Left lung (tissue), 4 donors: ENCODE measurements at regions not wholly inside any gene's neighbourhood (a gene's known extent, or its start where the extent isn't known, plus 50 kb on each side); places are given as distances from the start of the nearest gene placed in this dataset.

Experiments used
- ATAC-seq: fragments of 200-7000 bp; cut with Tn5 transposase; one replicate; pipeline ENCODE4 v1.9.1; 2020; ENCODE audit warnings: moderate library complexity
- DNase-seq, 4 donors: peaks; one replicate each; pipeline ENCODE4 v3.0.0-alpha.2; 2013 to 2020
- H3K27ac ChIP-seq, 2 donors: fragments of 200-600 bp; sonication (generic) in 1 of 2; one replicate each; pipeline versions ENCODE4 v1.5.0 to v1.8.0; 2020 to 2021
- H3K27me3 ChIP-seq, 2 donors: fragments of 200-600 bp; sonication (generic) in 1 of 2; one replicate each; pipeline versions ENCODE4 v1.5.0 to v1.8.0; 2020 to 2021
- H3K36me3 ChIP-seq, 2 donors: fragments of 200-600 bp; sonication (generic) in 1 of 2; one replicate each; pipeline versions ENCODE4 v1.5.0 to v1.8.0; 2020 to 2021
- H3K4me1 ChIP-seq, 2 donors: fragments of 200-600 bp; one replicate each; pipeline ENCODE4 v1.8.0; 2021
- H3K4me3 ChIP-seq, 2 donors: fragments of 200-600 bp; sonication (generic) in 1 of 2; one replicate each; pipeline versions ENCODE4 v1.5.0 to v1.8.0; 2020 to 2021; ENCODE audit warnings: mild to moderate bottlenecking in 1 of 2
- H3K9me3 ChIP-seq, 2 donors: fragments of 200-600 bp; sonication (generic) in 1 of 2; one replicate each; pipeline versions ENCODE4 v1.5.0 to v1.8.0; 2020 to 2021
- CTCF ChIP-seq, 2 donors: fragments of 200-600 bp; sonication (generic) in 1 of 2; IDR thresholded peaks; one replicate each; pipeline versions ENCODE4 v1.5.0 to v1.8.0; 2021; ENCODE audit warnings: antibody characterized with exemption in 2 of 2
- intact Hi-C, 2 donors: fragments of 100-400 bp; cut with DNase I; formaldehyde crosslinking; loops; one replicate each; pipeline versions ENCODE4 v1.11.2 to v1.14.2; 2022
- donor health status: DM: no; HTN: yes; CAD: no.
- donor health status: DM: no; HTN: no; CAD: no.

- TF ChIP-seq CTCF (IDR thresholded peaks at IDR 0.05) = no peak
- intact Hi-C loops = no loop called here
- ATAC-seq = no peak
- no peak for DNase-seq
- H3K9me3 ChIP-seq = no peaks in the 10 kb centered on the region
- H3K27ac ChIP-seq = no peak overlapping the region
- H3K27me3 ChIP-seq = no peaks in the 10 kb centered on the region
- H3K4me3 ChIP-seq = no peak overlapping the region
- no peaks in the 10 kb centered on the region for H3K4me1 ChIP-seq
- H3K36me3 ChIP-seq = no peaks in the 10 kb centered on the region
Observed at GRCh38 chr16:65954446-65954845, 412.0 kb upstream of the CDH5 start.

GRCh38 chr16:65950211-65950610, 416.3 kb upstream of the CDH5 start:
- Histone ChIP-seq H3K27ac (no peak overlapping the region), H3K9me3 (no peaks in the 10 kb centered on the region), H3K4me1 (no peaks in the 10 kb centered on the region), H3K36me3 (no peaks in the 10 kb centered on the region), H3K27me3 (no peaks in the 10 kb centered on the region), H3K4me3 (no peak overlapping the region)
- intact Hi-C loops = no loop called here
- no peak for TF ChIP-seq CTCF (IDR thresholded peaks at IDR 0.05)
- DNase-seq = no peak
- ATAC-seq = no peak

GRCh38 chr16:65948361-65948760, 418.1 kb upstream of the CDH5 start:
- H3K4me3 ChIP-seq = no peak overlapping the region
- intact Hi-C loops = no loop called here
- no peaks in the 10 kb centered on the region for H3K27me3 ChIP-seq
- TF ChIP-seq CTCF (IDR thresholded peaks at IDR 0.05) = no peak
- H3K36me3 ChIP-seq = no peaks in the 10 kb centered on the region
- H3K4me1 ChIP-seq = no peaks in the 10 kb centered on the region
- no peak for DNase-seq
- no peak for ATAC-seq
- H3K9me3 ChIP-seq = no peaks in the 10 kb centered on the region
- no peak overlapping the region for H3K27ac ChIP-seq

- intact Hi-C loops = no loop called here
- no peak for DNase-seq
- ATAC-seq = no peak
- Histone ChIP-seq H3K4me1 (no peaks in the 10 kb centered on the region), H3K27me3 (no peaks in the 10 kb centered on the region), H3K27ac (no peak overlapping the region), H3K4me3 (no peak overlapping the region), H3K9me3 (no peaks in the 10 kb centered on the region), H3K36me3 (no peaks in the 10 kb centered on the region)
- TF ChIP-seq CTCF (IDR thresholded peaks at IDR 0.05) = no peak
Observed at GRCh38 chr16:65947951-65948350, 418.5 kb upstream of the CDH5 start.

- H3K9me3 ChIP-seq = no peaks in the 10 kb centered on the region
- ATAC-seq (no peak), DNase-seq (no peak)
- intact Hi-C loops = no loop called here
- H3K36me3 ChIP-seq = no peaks in the 10 kb centered on the region
- no peak overlapping the region for H3K4me3 ChIP-seq
- H3K4me1 ChIP-seq = no peaks in the 10 kb centered on the region
- TF ChIP-seq CTCF (IDR thresholded peaks at IDR 0.05) = no peak
- H3K27me3 ChIP-seq = no peaks in the 10 kb centered on the region
- H3K27ac ChIP-seq = no peak overlapping the region
Observed at GRCh38 chr16:65945493-65945892, 421.0 kb upstream of the CDH5 start.
